Keratinocyte (primary cell): ENCODE measurements at regions not wholly inside any gene's neighbourhood (a gene's known extent, or its start where the extent isn't known, plus 50 kb on each side); places are given as distances from the start of the nearest gene placed in this dataset.

Source experiments
- DNase-seq: peaks from one replicate; pipeline ENCODE4 v3.0.0-alpha.2; 2011; ENCODE audit warnings: low read depth, missing footprints, low spot score
- FAIRE-seq: peaks from 2 replicates; lab custom pipeline; 2011; peaks lifted over from hg19 to GRCh38; lab: Jason Lieb, UNC
- H2AFZ ChIP-seq: 2 replicates; pipeline ENCODE4 v1.6.0; 2012; ENCODE audit warnings: low read length, control low read depth, inconsistent platforms; ENCODE audit not compliant: control insufficient read depth
- H3K27ac ChIP-seq: 2 replicates; pipeline ENCODE4 v1.5.1; 2011; ENCODE audit warnings: low read length; ENCODE audit not compliant: control insufficient read depth, insufficient read depth
- H3K27me3 ChIP-seq: 3 replicates; pipeline ENCODE4 v1.6.0; 2011; ENCODE audit warnings: low read length; ENCODE audit not compliant: control insufficient read depth, insufficient read depth; ENCODE audit errors: extremely low read depth
- H3K36me3 ChIP-seq, 2 experiments: 2 replicates in 1 of 2; 3 replicates in 1 of 2; pipeline ENCODE4 v1.5.1; 2011; ENCODE audit warnings: low read length in 2 of 2, mild to moderate bottlenecking in 1 of 2; ENCODE audit not compliant: control insufficient read depth in 2 of 2, insufficient read depth in 2 of 2; ENCODE audit errors: extremely low read depth in 1 of 2
- H3K4me1 ChIP-seq: 3 replicates; pipeline ENCODE4 v1.5.1; 2011; ENCODE audit warnings: low read length; ENCODE audit not compliant: control insufficient read depth, insufficient read depth; ENCODE audit errors: extremely low read depth
- H3K4me2 ChIP-seq: 3 replicates; pipeline ENCODE4 v1.6.0; 2011; ENCODE audit warnings: low read depth, low read length; ENCODE audit not compliant: control insufficient read depth, insufficient read depth; ENCODE audit errors: extremely low read depth
- H3K4me3 ChIP-seq, 3 experiments: fragments of 200-600 bp in 1 of 3; sonication (generic) in 1 of 3; 2 replicates in 2 of 3; 3 replicates in 1 of 3; pipeline ENCODE4 v1.5.1; 2011 to 2016; ENCODE audit warnings: low read length in 3 of 3, mild to moderate bottlenecking in 3 of 3, control low read depth in 2 of 3, inconsistent platforms in 1 of 3, low read depth in 1 of 3, mixed read lengths in 1 of 3, mixed run types in 1 of 3, moderate library complexity in 1 of 3; ENCODE audit not compliant: control insufficient read depth in 2 of 3, insufficient read depth in 2 of 3; ENCODE audit errors: extremely low read depth in 1 of 3
- H3K79me2 ChIP-seq: 2 replicates; pipeline ENCODE4 v1.6.0; 2012; ENCODE audit warnings: low read length; ENCODE audit not compliant: control insufficient read depth, insufficient read depth
- H3K9ac ChIP-seq: 3 replicates; pipeline ENCODE4 v1.6.0; 2011; ENCODE audit warnings: low read length; ENCODE audit not compliant: control insufficient read depth, insufficient read depth; ENCODE audit errors: extremely low read depth
- H3K9me1 ChIP-seq: 3 replicates; pipeline ENCODE4 v1.6.0; 2011; ENCODE audit warnings: low read length; ENCODE audit not compliant: control insufficient read depth, insufficient read depth; ENCODE audit errors: extremely low read depth
- H3K9me3 ChIP-seq: 2 replicates; pipeline ENCODE4 v1.5.1; 2012; ENCODE audit warnings: low read depth, low read length; ENCODE audit not compliant: control insufficient read depth
- H4K20me1 ChIP-seq: 3 replicates; pipeline ENCODE4 v1.6.0; 2011; ENCODE audit warnings: low read length; ENCODE audit not compliant: control insufficient read depth, insufficient read depth; ENCODE audit errors: extremely low read depth
- EZH2 ChIP-seq: IDR thresholded peaks from one replicate; pipeline ENCODE4 v1.6.1; 2012; ENCODE audit warnings: inconsistent platforms, mild to moderate bottlenecking, low read length, moderate library complexity
- dilution Hi-C: fragments of 300-500 bp; cut with MboI; formaldehyde crosslinking; loops from one replicate; pipeline ENCODE4 v1.7.0; 2020; ENCODE audit warnings: low sequenced_read_pairs; ENCODE audit not compliant: extremely low pct_ligation_motif_present
- TF ChIP-seq, protein P1 (sequence below), 3 experiments: IDR thresholded peaks in 1 of 3; conservative IDR thresholded peaks in 1 of 3; optimal IDR thresholded peaks in 1 of 3; 2 replicates in 2 of 3; 3 replicates in 1 of 3; pipeline versions ENCODE3 to v1.5.1; 2011; ENCODE audit warnings: low read length in 3 of 3, mild to moderate bottlenecking in 3 of 3, moderate library complexity in 2 of 3, control low read depth in 1 of 3, inconsistent platforms in 1 of 3; ENCODE audit not compliant: insufficient read depth in 2 of 3; ENCODE audit errors: extremely low read depth in 1 of 3

DNA sequence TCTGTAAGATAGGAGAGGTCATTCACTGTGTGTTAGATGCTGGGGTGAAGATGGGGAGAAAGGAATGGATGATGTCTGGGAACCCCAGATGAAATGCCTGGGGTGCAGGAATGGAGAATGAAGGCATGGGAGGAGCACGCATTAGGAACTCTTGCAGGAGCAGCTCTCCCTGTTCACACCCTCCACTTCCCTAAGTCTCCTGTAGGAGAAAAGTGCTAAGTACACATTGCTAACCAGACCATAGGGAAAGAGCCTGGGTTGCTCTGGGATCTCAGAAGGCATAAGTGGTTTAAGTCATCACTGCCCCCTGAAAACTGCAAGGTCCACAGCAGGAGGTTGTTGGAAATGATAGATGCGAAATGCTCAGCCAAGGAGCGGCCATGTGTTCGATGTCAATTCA is 163.1 kb downstream of the SEC61B start:
- no peak overlapping the region for H3K4me2 ChIP-seq
- H4K20me1 ChIP-seq, result no peaks in the 10 kb centered on the region
- FAIRE-seq (no peak), DNase-seq (no peak)
- no peak overlapping the region for H3K27ac ChIP-seq
- H3K36me3 ChIP-seq, result no peaks in the 10 kb centered on the region
- H3K79me2 ChIP-seq, result no peaks in the 10 kb centered on the region
- no peaks in the 10 kb centered on the region for H3K9me3 ChIP-seq
- H3K4me3 ChIP-seq, result no peak overlapping the region
- no peak overlapping the region for H3K9ac ChIP-seq
- H3K27me3 ChIP-seq, result no peaks in the 10 kb centered on the region
- TF ChIP-seq, protein P1, sequence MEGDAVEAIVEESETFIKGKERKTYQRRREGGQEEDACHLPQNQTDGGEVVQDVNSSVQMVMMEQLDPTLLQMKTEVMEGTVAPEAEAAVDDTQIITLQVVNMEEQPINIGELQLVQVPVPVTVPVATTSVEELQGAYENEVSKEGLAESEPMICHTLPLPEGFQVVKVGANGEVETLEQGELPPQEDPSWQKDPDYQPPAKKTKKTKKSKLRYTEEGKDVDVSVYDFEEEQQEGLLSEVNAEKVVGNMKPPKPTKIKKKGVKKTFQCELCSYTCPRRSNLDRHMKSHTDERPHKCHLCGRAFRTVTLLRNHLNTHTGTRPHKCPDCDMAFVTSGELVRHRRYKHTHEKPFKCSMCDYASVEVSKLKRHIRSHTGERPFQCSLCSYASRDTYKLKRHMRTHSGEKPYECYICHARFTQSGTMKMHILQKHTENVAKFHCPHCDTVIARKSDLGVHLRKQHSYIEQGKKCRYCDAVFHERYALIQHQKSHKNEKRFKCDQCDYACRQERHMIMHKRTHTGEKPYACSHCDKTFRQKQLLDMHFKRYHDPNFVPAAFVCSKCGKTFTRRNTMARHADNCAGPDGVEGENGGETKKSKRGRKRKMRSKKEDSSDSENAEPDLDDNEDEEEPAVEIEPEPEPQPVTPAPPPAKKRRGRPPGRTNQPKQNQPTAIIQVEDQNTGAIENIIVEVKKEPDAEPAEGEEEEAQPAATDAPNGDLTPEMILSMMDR (optimal IDR thresholded peaks at IDR 0.05 in 1 of 3, IDR thresholded peaks at IDR 0.05 in 1 of 3, conservative IDR thresholded peaks at IDR 0.05 in 1 of 3; ENCODE audit: extremely low read depth in 1 of 3, insufficient read depth in 2 of 3, low read length in 3 of 3), result no peak
- no peak for TF ChIP-seq EZH2
- H2AFZ ChIP-seq, result no peak overlapping the region
- dilution Hi-C loops, result no loop called here
- peaks cover 10% of the 10 kb centered on the region for H3K4me1 ChIP-seq
- no peaks in the 10 kb centered on the region for H3K9me1 ChIP-seq

DNA sequence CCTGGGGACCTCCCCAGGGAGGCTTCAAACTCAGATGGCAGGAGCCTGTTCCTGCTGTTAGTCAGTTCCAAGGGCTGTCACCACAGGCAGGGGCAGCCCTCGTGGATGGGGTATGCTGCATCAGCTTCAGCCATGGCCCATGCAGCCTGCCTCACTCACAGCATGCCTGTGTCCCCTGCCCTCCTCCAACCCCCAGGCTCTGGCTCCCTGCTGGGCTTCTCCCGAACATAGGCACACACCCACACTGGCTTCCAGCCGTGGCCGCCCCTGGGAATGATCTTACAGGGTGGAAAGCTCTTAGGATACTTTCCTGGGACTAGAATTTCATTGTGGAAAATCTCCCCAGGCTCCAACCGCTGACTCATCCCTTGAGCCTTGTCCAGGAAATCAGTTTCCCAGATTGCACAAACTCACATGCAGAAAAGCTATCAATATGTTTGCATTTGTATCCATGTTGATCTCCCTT is 163.8 kb downstream of the SEC61B start:
- Histone ChIP-seq H3K79me2 (no peaks in the 10 kb centered on the region), H3K9me1 (no peaks in the 10 kb centered on the region), H3K4me2 (no peak overlapping the region), H3K27ac (no peak overlapping the region), H3K36me3 (no peaks in the 10 kb centered on the region), H3K27me3 (no peaks in the 10 kb centered on the region), H3K9ac (no peak overlapping the region), H4K20me1 (no peaks in the 10 kb centered on the region), H3K4me1 (peaks cover 10% of the 10 kb centered on the region), H3K9me3 (no peaks in the 10 kb centered on the region), H3K4me3 (no peak overlapping the region), H2AFZ (no peak overlapping the region)
- FAIRE-seq (no peak), DNase-seq (no peak)
- dilution Hi-C loops, result no loop called here
- TF ChIP-seq EZH2, result no peak
- TF ChIP-seq, protein P1 (optimal IDR thresholded peaks at IDR 0.05 in 1 of 3, IDR thresholded peaks at IDR 0.05 in 1 of 3, conservative IDR thresholded peaks at IDR 0.05 in 1 of 3; ENCODE audit: extremely low read depth in 1 of 3, insufficient read depth in 2 of 3, low read length in 3 of 3), result no peak
